Fibroblast of villous mesenchyme (primary cell): ENCODE measurements at regions not wholly inside any gene's neighbourhood (a gene's known extent, or its start where the extent isn't known, plus 50 kb on each side); places are given as distances from the start of the nearest gene placed in this dataset.

Experiments used
- DNase-seq: peaks from one replicate; pipeline ENCODE4 v3.0.0-alpha.2; 2010; ENCODE audit warnings: low read depth
- H3K4me3 ChIP-seq: 2 replicates; pipeline ENCODE4 v1.5.1; 2011; ENCODE audit warnings: low read depth, mild to moderate bottlenecking, low read length
- CTCF ChIP-seq: IDR thresholded peaks from 2 replicates; pipeline ENCODE4 v1.5.1; 2012; ENCODE audit warnings: low read depth, mild to moderate bottlenecking, low read length; ENCODE audit not compliant: insufficient read depth

GRCh38 chr3:72448858-72449257 lies 399.4 kb downstream of the SHQ1 start:
- TF ChIP-seq CTCF: no peak
- no peak for DNase-seq

GRCh38 chr3:72448375-72448823 lies 399.8 kb downstream of the SHQ1 start:
- no peak for TF ChIP-seq CTCF
- DNase-seq: no peak
- no peak overlapping the region for H3K4me3 ChIP-seq

More at GRCh38 chr3:72448858-72449257, 399.4 kb downstream of the SHQ1 start:
- H3K4me3 ChIP-seq: no peak overlapping the region

GRCh38 chr3:72447059-72447946 lies 400.9 kb downstream of the SHQ1 start:
- peak overlapping the region; percentile 97 for H3K4me3 ChIP-seq
- no peak for TF ChIP-seq CTCF
- peak; percentile 88 for DNase-seq

GRCh38 chr3:72446218-72447058 lies 401.8 kb downstream of the SHQ1 start, which contains the start of gene RYBP:
Gene RYBP, minus strand, starts transcription at chr3:72446621.
- H3K4me3 ChIP-seq: peak within 1 kb of the TSS; percentile 97
- DNase-seq: peak; percentile 16
- TF ChIP-seq CTCF: peak; percentile 12

GRCh38 chr3:72445827-72446217 lies 402.4 kb downstream of the SHQ1 start:
- peak overlapping the region; percentile 97 for H3K4me3 ChIP-seq
- DNase-seq: peak; percentile 25
- no peak for TF ChIP-seq CTCF

GRCh38 chr3:72444656-72445223 lies 403.5 kb downstream of the SHQ1 start:
- DNase-seq: peak; percentile 74
- peak overlapping the region; percentile 97 for H3K4me3 ChIP-seq
- no peak for TF ChIP-seq CTCF
